Tibial nerve (tissue), 4 donors: ENCODE measurements at regions not wholly inside any gene's neighbourhood (a gene's known extent, or its start where the extent isn't known, plus 50 kb on each side); places are given as distances from the start of the nearest gene placed in this dataset.

ENCODE experiments used
- CTCF ChIP-seq, 5 experiments: fragments of 200-600 bp in 3 of 5; fragments of 450-650 bp in 2 of 5; sonication (generic) in 3 of 5; IDR thresholded peaks; one replicate each; pipeline ENCODE4 v1.5.1; 2016 to 2019; ENCODE audit warnings: antibody characterized with exemption in 5 of 5, mild to moderate bottlenecking in 3 of 5, moderate library complexity in 2 of 5
- EP300 ChIP-seq, 2 donors: sonication (generic); formaldehyde crosslinking; IDR thresholded peaks; one replicate each; pipeline ENCODE4 v1.6.1; 2017; ENCODE audit warnings: antibody characterized with exemption in 2 of 2, mild to moderate bottlenecking in 1 of 2
- POLR2A ChIP-seq, 2 donors: fragments of 450-650 bp; IDR thresholded peaks; one replicate each; pipeline ENCODE4 v1.6.1; 2017; ENCODE audit warnings: antibody characterized with exemption in 2 of 2, mild to moderate bottlenecking in 2 of 2, moderate library complexity in 2 of 2

DNA sequence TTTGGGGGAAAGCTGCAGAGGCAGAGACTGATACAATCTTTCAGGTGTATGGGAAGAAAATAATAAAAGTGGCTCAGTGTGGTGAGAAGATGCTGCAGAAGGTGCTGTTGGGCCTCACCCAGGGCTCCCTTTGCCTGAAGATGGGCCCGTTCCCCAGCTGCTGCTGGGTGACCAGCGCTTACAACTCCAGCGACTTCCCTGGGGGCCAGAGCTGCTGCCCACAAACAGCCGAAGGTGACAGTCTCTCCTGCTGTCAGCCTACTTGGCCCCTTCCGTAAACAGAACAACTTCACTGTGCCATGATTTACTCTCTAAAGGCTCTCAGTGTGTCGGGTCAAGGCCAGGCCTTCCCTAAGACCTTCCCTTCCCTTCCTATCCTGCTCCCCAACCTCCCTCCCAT, 93.6 kb upstream of the PCBD1 start:
- TF ChIP-seq POLR2A (IDR thresholded peaks at IDR 0.05) (no peak), CTCF (IDR thresholded peaks at IDR 0.05) (no peak), EP300 (IDR thresholded peaks at IDR 0.05) (no peak)
